ENCODE measurements at regions not wholly inside any gene's neighbourhood (a gene's known extent, or its start where the extent isn't known, plus 50 kb on each side); places are given as distances from the start of the nearest gene placed in this dataset.

- TF ChIP-seq FOXM1 (IDR thresholded peaks at IDR 0.05; ENCODE audit: borderline replicate concordance, low read depth) (no peak), RAD21 (IDR thresholded peaks at IDR 0.05; ENCODE audit: low read depth) (no peak), YY1 (IDR thresholded peaks at IDR 0.05; ENCODE audit: low read depth) (no peak), REST (IDR thresholded peaks at IDR 0.05; ENCODE audit: low read depth) (no peak), NFIC (IDR thresholded peaks at IDR 0.05) (no peak), MAX (IDR thresholded peaks at IDR 0.05) (no peak)
Observed at GRCh38 chr2:65604246-65604645, 171.8 kb upstream of the SPRED2 start.
